ENCODE measurements at regions not wholly inside any gene's neighbourhood (a gene's known extent, or its start where the extent isn't known, plus 50 kb on each side); places are given as distances from the start of the nearest gene placed in this dataset.

- H3K27ac Mint-ChIP-seq = no peak overlapping the region
- no peak for DNase-seq (ENCODE audit: low spot score, unreplicated experiment)
- H3K27me3 Mint-ChIP-seq = no peaks in the 10 kb centered on the region
- no peak overlapping the region for H3K4me3 Mint-ChIP-seq (ENCODE audit: low read depth)
- no peaks in the 10 kb centered on the region for H3K4me1 Mint-ChIP-seq (ENCODE audit: low read depth)
- no peaks in the 10 kb centered on the region for H3K36me3 Mint-ChIP-seq (ENCODE audit: insufficient read depth)
- TF ChIP-seq CTCF (IDR thresholded peaks at IDR 0.05; ENCODE audit: unreplicated experiment) = no peak
- H3K9me3 Mint-ChIP-seq (ENCODE audit: low read depth) = peaks cover 4% of the 10 kb centered on the region
These were observed 61.6 kb upstream of the GYPA start for GRCh38 chr4:144202081-144202480.

- no peak overlapping the region for H3K27ac Mint-ChIP-seq
- H3K9me3 Mint-ChIP-seq (ENCODE audit: low read depth) = no peaks in the 10 kb centered on the region
- no peaks in the 10 kb centered on the region for H3K36me3 Mint-ChIP-seq (ENCODE audit: insufficient read depth)
- H3K4me1 Mint-ChIP-seq (ENCODE audit: low read depth) = no peaks in the 10 kb centered on the region
- H3K4me3 Mint-ChIP-seq (ENCODE audit: low read depth) = no peak overlapping the region
- no peaks in the 10 kb centered on the region for H3K27me3 Mint-ChIP-seq
- no peak for TF ChIP-seq CTCF (IDR thresholded peaks at IDR 0.05; ENCODE audit: unreplicated experiment)
- no peak for DNase-seq (ENCODE audit: low spot score, unreplicated experiment)
These were observed 62.6 kb upstream of the GYPA start for GRCh38 chr4:144203155-144203554.

GRCh38 chr4:144204431-144204830 lies 63.9 kb upstream of the GYPA start:
- DNase-seq (ENCODE audit: low spot score, unreplicated experiment) = no peak
- TF ChIP-seq CTCF (IDR thresholded peaks at IDR 0.05; ENCODE audit: unreplicated experiment) = no peak
- Mint-ChIP-seq H3K36me3 (ENCODE audit: insufficient read depth) (no peaks in the 10 kb centered on the region), H3K4me3 (ENCODE audit: low read depth) (no peak overlapping the region), H3K27ac (no peak overlapping the region), H3K27me3 (no peaks in the 10 kb centered on the region), H3K4me1 (ENCODE audit: low read depth) (no peaks in the 10 kb centered on the region), H3K9me3 (ENCODE audit: low read depth) (no peaks in the 10 kb centered on the region)

- no peak for TF ChIP-seq CTCF (IDR thresholded peaks at IDR 0.05; ENCODE audit: unreplicated experiment)
- Mint-ChIP-seq H3K27me3 (no peaks in the 10 kb centered on the region), H3K27ac (no peak overlapping the region), H3K4me1 (ENCODE audit: low read depth) (no peaks in the 10 kb centered on the region), H3K9me3 (ENCODE audit: low read depth) (no peaks in the 10 kb centered on the region), H3K4me3 (ENCODE audit: low read depth) (no peak overlapping the region), H3K36me3 (ENCODE audit: insufficient read depth) (no peaks in the 10 kb centered on the region)
- no peak for DNase-seq (ENCODE audit: low spot score, unreplicated experiment)
These were observed 66.2 kb upstream of the GYPA start for GRCh38 chr4:144206711-144207110.

DNA sequence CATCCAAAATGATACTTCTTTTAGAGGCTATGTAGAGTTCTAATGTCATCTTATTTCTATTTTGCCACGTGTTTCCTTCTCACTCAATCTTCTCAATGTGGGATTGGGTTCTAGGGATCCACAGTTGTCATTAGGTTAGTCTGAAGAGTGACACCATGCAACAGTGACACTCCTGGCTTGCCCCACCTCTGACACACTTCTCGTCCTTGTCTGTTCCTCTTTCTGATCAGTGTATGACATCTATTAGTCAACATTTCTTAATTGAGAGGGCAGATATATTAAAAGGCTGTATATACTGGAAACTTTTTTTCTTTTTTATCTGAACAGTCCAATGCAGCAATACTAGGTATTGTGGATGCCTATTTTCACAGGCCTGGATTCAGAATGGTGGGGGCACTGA lies 67.6 kb upstream of the GYPA start:
- Mint-ChIP-seq H3K9me3 (ENCODE audit: low read depth) (no peaks in the 10 kb centered on the region), H3K4me1 (ENCODE audit: low read depth) (no peaks in the 10 kb centered on the region), H3K4me3 (ENCODE audit: low read depth) (no peak overlapping the region), H3K27me3 (no peaks in the 10 kb centered on the region), H3K36me3 (ENCODE audit: insufficient read depth) (no peaks in the 10 kb centered on the region), H3K27ac (no peak overlapping the region)
- TF ChIP-seq CTCF (IDR thresholded peaks at IDR 0.05; ENCODE audit: unreplicated experiment) = no peak
- DNase-seq (ENCODE audit: low spot score, unreplicated experiment) = no peak

All from progenitor cell of endocrine pancreas (in vitro differentiated cells).